ENCODE measurements at regions not wholly inside any gene's neighbourhood (a gene's known extent, or its start where the extent isn't known, plus 50 kb on each side); places are given as distances from the start of the nearest gene placed in this dataset.
A peak's percentile ranks its signal among the peaks of the same experiment; 100 is the strongest.

GRCh38 chr20:4435671-4436455, 186.8 kb upstream of the ADRA1D start (continued):
- TF ChIP-seq, protein P1, sequence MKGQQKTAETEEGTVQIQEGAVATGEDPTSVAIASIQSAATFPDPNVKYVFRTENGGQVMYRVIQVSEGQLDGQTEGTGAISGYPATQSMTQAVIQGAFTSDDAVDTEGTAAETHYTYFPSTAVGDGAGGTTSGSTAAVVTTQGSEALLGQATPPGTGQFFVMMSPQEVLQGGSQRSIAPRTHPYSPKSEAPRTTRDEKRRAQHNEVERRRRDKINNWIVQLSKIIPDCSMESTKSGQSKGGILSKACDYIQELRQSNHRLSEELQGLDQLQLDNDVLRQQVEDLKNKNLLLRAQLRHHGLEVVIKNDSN (IDR thresholded peaks at IDR 0.05; ENCODE audit: borderline replicate concordance, low read depth) = no peak
- no peak for TF ChIP-seq NRF1 (IDR thresholded peaks at IDR 0.05; ENCODE audit: low read depth, low read length)
- no peak for TF ChIP-seq RAD21 (IDR thresholded peaks at IDR 0.05; ENCODE audit: low read length)
- TF ChIP-seq RCOR1 (IDR thresholded peaks at IDR 0.05; ENCODE audit: low read length) = no peak
- TF ChIP-seq MAX (IDR thresholded peaks at IDR 0.05; ENCODE audit: low read depth) = no peak
- no peak for TF ChIP-seq FOSL2 (IDR thresholded peaks at IDR 0.05; ENCODE audit: borderline replicate concordance, low read depth)
- TF ChIP-seq SIN3A (IDR thresholded peaks at IDR 0.05; ENCODE audit: borderline replicate concordance, low read depth, low read length) = no peak
- no peak for TF ChIP-seq YY1 (IDR thresholded peaks at IDR 0.05; ENCODE audit: low read depth)
- no peak for TF ChIP-seq IRF3 (IDR thresholded peaks at IDR 0.05; ENCODE audit: low read depth, low read length)

DNA sequence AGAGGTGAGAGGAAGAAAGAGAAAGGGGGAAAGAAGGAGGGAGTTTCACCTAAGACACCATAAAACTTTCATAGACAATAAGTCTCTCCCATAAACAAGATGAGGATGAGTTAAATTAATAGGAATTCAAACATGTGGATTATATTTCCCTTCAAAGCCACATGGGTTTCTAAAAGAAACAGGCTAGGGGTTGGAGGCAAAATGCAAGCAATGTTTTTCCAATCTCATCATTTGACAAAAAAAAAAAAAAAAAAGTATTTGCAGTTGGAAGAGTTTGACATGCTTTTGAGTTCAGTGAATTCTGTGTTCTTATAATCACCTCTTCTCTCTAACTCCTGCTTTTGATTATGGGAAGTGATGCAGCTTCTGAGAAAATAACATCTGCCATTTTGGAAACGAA, 186.1 kb upstream of the ADRA1D start:
- Histone ChIP-seq H3K36me3 (replicated peaks in 1 of 2; ENCODE audit: control insufficient read depth in 1 of 2, insufficient read depth in 2 of 2, low read length in 1 of 2) (no peaks in the 10 kb centered on the region), H3K27me3 (ENCODE audit: insufficient read depth) (no peaks in the 10 kb centered on the region), H3K9me3 (no peaks in the 10 kb centered on the region), H3K4me1 (ENCODE audit: control insufficient read depth in 1 of 2, insufficient read depth in 2 of 2, low read depth in 1 of 2, low read length in 1 of 2) (peaks cover 0 to 25% of the 10 kb centered on the region in 2 experiments; a peak in 3 of 4 replicates), H3K79me2 (ENCODE audit: insufficient read depth) (no peaks in the 10 kb centered on the region), H3K4me3 (ENCODE audit: low read depth in 2 of 2, low read length in 1 of 2) (peak overlapping the region in 1 of 2 experiments; percentile 28; a peak in 1 of 4 replicates), H3K9ac (peak overlapping the region; percentile 44; the same call in 1 of the 2 replicates), H3K27ac (ENCODE audit: low read depth in 2 of 2, low read length in 1 of 2) (peak overlapping the region in 1 of 2 experiments; percentile 91; a peak in 2 of 4 replicates), H4K20me1 (ENCODE audit: insufficient read depth) (no peaks in the 10 kb centered on the region), H3F3A (replicated peaks; ENCODE audit: insufficient read depth) (peaks cover 8% of the 10 kb centered on the region), H3K9me2 (no peaks in the 10 kb centered on the region), H3K4me2 (peak overlapping the region; percentile 61), H2AFZ (ENCODE audit: low read depth) (peak overlapping the region; percentile 86; the same call in 1 of the 2 replicates)
- ChIA-PET CTCF (no interaction called here), POLR2A (no interaction called here)
- DNase-seq = no peak
- TF ChIP-seq JUND (IDR thresholded peaks at IDR 0.05) (0 out of 2 replicates have a peak, but pooled peaks have one; percentile 35), POLR2AphosphoS5 (IDR thresholded peaks at IDR 0.05; ENCODE audit: low read depth, low read length) (no peak), EP300 (IDR thresholded peaks at IDR 0.05; ENCODE audit: borderline replicate concordance in 1 of 2, low read depth in 1 of 2, low read length in 1 of 2) (peak in 1 of 2 experiments; percentile 22; a peak in 1 of 4 replicates), TCF12 (IDR thresholded peaks at IDR 0.05) (peak; percentile 80), FOSL2 (IDR thresholded peaks at IDR 0.05; ENCODE audit: borderline replicate concordance, low read depth) (peak; percentile 25; the same call in 1 of the 2 replicates)
- TF ChIP-seq, protein P2, sequence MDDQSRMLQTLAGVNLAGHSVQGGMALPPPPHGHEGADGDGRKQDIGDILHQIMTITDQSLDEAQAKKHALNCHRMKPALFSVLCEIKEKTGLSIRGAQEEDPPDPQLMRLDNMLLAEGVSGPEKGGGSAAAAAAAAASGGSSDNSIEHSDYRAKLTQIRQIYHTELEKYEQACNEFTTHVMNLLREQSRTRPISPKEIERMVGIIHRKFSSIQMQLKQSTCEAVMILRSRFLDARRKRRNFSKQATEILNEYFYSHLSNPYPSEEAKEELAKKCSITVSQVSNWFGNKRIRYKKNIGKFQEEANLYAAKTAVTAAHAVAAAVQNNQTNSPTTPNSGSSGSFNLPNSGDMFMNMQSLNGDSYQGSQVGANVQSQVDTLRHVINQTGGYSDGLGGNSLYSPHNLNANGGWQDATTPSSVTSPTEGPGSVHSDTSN (IDR thresholded peaks at IDR 0.05) = peak; percentile 49; the same call in 1 of the 2 replicates
- TF ChIP-seq, protein P1 (IDR thresholded peaks at IDR 0.05; ENCODE audit: borderline replicate concordance, low read depth) = no peak
- 10% methylated on average over 1 of the region's 1 CpG for WGBS (ENCODE audit: low lambda C conversion rate)

Measured in SK-N-SH (cell line).